K562 (cell line): ENCODE measurements at regions not wholly inside any gene's neighbourhood (a gene's known extent, or its start where the extent isn't known, plus 50 kb on each side); places are given as distances from the start of the nearest gene placed in this dataset.

Source experiments
- ATAC-seq: fragments of 200-7000 bp; cut with Tn5 transposase; 3 replicates; pipeline ENCODE4 v1.9.1; 2020; ENCODE audit warnings: moderate library complexity
- BruUV-seq: library from RNA; stranded (reverse); fragments of 400-500 nt; replicated peaks from 2 replicates; lab custom pipeline; 2021; lab: Mats Ljungman, UMichigan
- CTCF ChIA-PET: fragments of 300-600 bp; formaldehyde crosslinking; extraction: SDS; loops from one replicate; lab custom pipeline; 2021; ENCODE audit warnings: low intra/inter-chr PET ratio; lab: Yijun Ruan, JAX
- POLR2A ChIA-PET: fragments of 300-600, 350-650 bp; sonication (Branson Sonifier 250); formaldehyde crosslinking; extraction: SDS; loops from one replicate; lab custom pipeline; 2021; ENCODE audit warnings: antibody characterized with exemption, inconsistent platforms; lab: Yijun Ruan, JAX
- DNase-seq, 4 experiments: peaks; one replicate each; pipeline versions ENCODE4 v3.0.0 to v3.0.0-alpha.2; 2011 to 2018; ENCODE audit warnings: low spot score in 3 of 4, mixed read lengths in 3 of 4; ENCODE audit errors: extremely low read depth in 1 of 4
- FAIRE-seq: peaks from 2 replicates; lab custom pipeline; 2011; peaks lifted over from hg19 to GRCh38; lab: Jason Lieb, UNC
- H2AFZ ChIP-seq: 2 replicates; pipeline ENCODE4 v1.6.0; 2011; ENCODE audit warnings: low read depth, low read length, control low read depth, inconsistent platforms
- H3K27ac ChIP-seq: fragments of 200-600 bp; 3 replicates; pipeline ENCODE4 v1.8.0; 2011; ENCODE audit warnings: low read depth, mild to moderate bottlenecking, control low read depth, inconsistent platforms, low read length, moderate library complexity, mixed read lengths; ENCODE audit errors: extremely low read depth
- H3K27me3 ChIP-seq, 2 experiments: fragments of 300-600 bp in 1 of 2; 2 replicates in 1 of 2; 3 replicates in 1 of 2; pipeline versions ENCODE4 v1.6.0 to v1.8.0; 2011; ENCODE audit warnings: inconsistent platforms in 2 of 2, low read length in 2 of 2, mild to moderate bottlenecking in 1 of 2, mixed read lengths in 1 of 2, moderate library complexity in 1 of 2; ENCODE audit not compliant: control insufficient read depth in 2 of 2, insufficient read depth in 2 of 2
- H3K36me3 ChIP-seq: fragments of 300-600 bp; 3 replicates; pipeline ENCODE4 v1.8.0; 2011; ENCODE audit warnings: mild to moderate bottlenecking, low read length, inconsistent platforms; ENCODE audit not compliant: control insufficient read depth, insufficient read depth
- H3K4me1 ChIP-seq, 2 experiments: fragments of 200-600 bp in 1 of 2; replicated peaks in 1 of 2; 2 replicates in 1 of 2; 3 replicates in 1 of 2; pipeline versions ENCODE4 v1.5.1 to v1.8.0; 2011; ENCODE audit warnings: inconsistent platforms in 2 of 2, low read length in 2 of 2, mild to moderate bottlenecking in 1 of 2, mixed read lengths in 1 of 2, moderate library complexity in 1 of 2; ENCODE audit not compliant: control insufficient read depth in 2 of 2, insufficient read depth in 2 of 2
- H3K4me2 ChIP-seq: 2 replicates; pipeline ENCODE4 v1.6.1; 2011; ENCODE audit warnings: low read length, control low read depth, inconsistent platforms, mixed read lengths; ENCODE audit not compliant: insufficient read depth
- H3K4me3 ChIP-seq: fragments of 200-600 bp; sonication (generic), shearing (Covaris generic); 2 replicates; pipeline ENCODE4 v1.5.1; 2016; ENCODE audit warnings: control low read depth, inconsistent platforms
- H3K79me2 ChIP-seq: fragments of 200-600 bp; 3 replicates; pipeline ENCODE4 v1.8.0; 2011; ENCODE audit warnings: low read length, inconsistent platforms; ENCODE audit not compliant: control insufficient read depth, insufficient read depth
- H3K9ac ChIP-seq, 2 experiments: 2 replicates each; pipeline versions ENCODE4 v1.6.0 to v1.6.1; 2011; ENCODE audit warnings: low read depth in 2 of 2, low read length in 2 of 2, control low read depth in 1 of 2, inconsistent platforms in 1 of 2, mild to moderate bottlenecking in 1 of 2, mixed read lengths in 1 of 2; ENCODE audit not compliant: insufficient read depth in 1 of 2
- H3K9me1 ChIP-seq: one replicate; pipeline ENCODE4 v1.6.0; 2011; ENCODE audit warnings: inconsistent platforms, mild to moderate bottlenecking, low read length, moderate library complexity; ENCODE audit not compliant: control insufficient read depth, insufficient read depth
- H3K9me3 ChIP-seq: replicated peaks from 2 replicates; pipeline ENCODE4 v1.5.1; 2011; ENCODE audit warnings: low read depth, low read length, inconsistent platforms; ENCODE audit not compliant: control insufficient read depth, insufficient read depth
- H4K20me1 ChIP-seq: replicated peaks from 2 replicates; pipeline ENCODE4 v1.6.1; 2011; ENCODE audit warnings: low read length, inconsistent platforms, mixed read lengths; ENCODE audit not compliant: control insufficient read depth, insufficient read depth
- HNRNPLL ChIP-seq: fragments of 200-400 bp; formaldehyde crosslinking; IDR thresholded peaks from 2 replicates; pipeline ENCODE4 v1.6.1; 2017; ENCODE audit warnings: low read length, low read depth, mild to moderate bottlenecking; ENCODE audit not compliant: poor library complexity, severe bottlenecking
- ZKSCAN3 ChIP-seq: fragments of 250-450 bp; sonication (Bioruptor Pico); IDR thresholded peaks from 2 replicates; pipeline ENCODE4 v1.4.0; 2020
- WGBS: fragments of 100-300 bp; shearing (Covaris generic); methylation state at CpG from one replicate; pipeline ENCODE4 v1.1.6; 2016; ENCODE audit warnings: low coverage, mixed read lengths; ENCODE audit not compliant: insufficient coverage; ENCODE audit errors: missing lambda C conversion rate; 5-methylcytosine and 5-hydroxymethylcytosine counted together
- in situ Hi-C: fragments of 300-500 bp; cut with MboI; formaldehyde crosslinking; loops from 4 replicates; pipeline ENCODE4 v1.15.0; 2018; ENCODE audit warnings: inconsistent platforms, mixed read lengths
- intact Hi-C: fragments of 100-400 bp; cut with micrococcal nuclease; formaldehyde crosslinking; loops from 2 replicates; pipeline ENCODE4 v1.14.2; 2022
- TF ChIP-seq, protein P1 (sequence below): fragments of 450-650 bp; IDR thresholded peaks from 2 replicates; pipeline ENCODE4 v1.6.1; 2014; ENCODE audit warnings: low read depth, mild to moderate bottlenecking, moderate library complexity, borderline replicate concordance

DNA sequence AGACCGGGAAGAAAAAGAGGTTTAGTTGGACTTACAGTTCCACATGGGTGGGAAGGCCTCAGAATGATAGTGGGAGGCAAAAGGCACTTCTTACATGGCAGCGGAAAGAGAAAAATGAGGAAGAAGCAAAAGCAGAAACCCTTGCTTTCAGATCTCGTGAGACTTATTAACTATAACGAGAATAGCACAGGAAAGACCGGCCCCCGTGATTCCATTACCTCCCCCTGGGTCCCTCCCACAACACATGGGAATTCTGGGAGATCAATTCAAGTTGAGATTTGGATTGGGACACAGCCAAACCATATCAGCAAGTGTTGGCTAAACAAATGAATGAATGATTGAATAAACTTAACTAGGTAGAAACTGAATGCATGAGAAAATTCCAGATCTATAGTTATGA, 85.3 kb upstream of the PARP11 start:
- ChIA-PET POLR2A (no interaction called here), CTCF (no interaction called here)
- H3K9me3 ChIP-seq, result no peaks in the 10 kb centered on the region
- H3K36me3 ChIP-seq, result no peaks in the 10 kb centered on the region
- H3K27me3 ChIP-seq, result peaks cover 0 to 17% of the 10 kb centered on the region in 2 experiments; a peak in 2 of 5 replicates
- no peak overlapping the region for H2AFZ ChIP-seq
- no peaks in the 10 kb centered on the region for H4K20me1 ChIP-seq
- in situ Hi-C loops (no loop called here), intact Hi-C loops (no loop called here)
- no peak overlapping the region for H3K27ac ChIP-seq
- DNase-seq (no peak), ATAC-seq (no peak)
- H3K4me2 ChIP-seq, result no peak overlapping the region
- BruUV-seq, result no TSS peak
- WGBS, result 0% methylated on average over 6 of the region's 6 CpGs
- H3K79me2 ChIP-seq, result no peaks in the 10 kb centered on the region
- no peaks in the 10 kb centered on the region for H3K4me1 ChIP-seq
- H3K9me1 ChIP-seq, result no peaks in the 10 kb centered on the region
- no peak overlapping the region for H3K9ac ChIP-seq
- TF ChIP-seq HNRNPLL (no peak), ZKSCAN3 (CRISPR knock-in tag) (no peak)
- TF ChIP-seq, protein P1, sequence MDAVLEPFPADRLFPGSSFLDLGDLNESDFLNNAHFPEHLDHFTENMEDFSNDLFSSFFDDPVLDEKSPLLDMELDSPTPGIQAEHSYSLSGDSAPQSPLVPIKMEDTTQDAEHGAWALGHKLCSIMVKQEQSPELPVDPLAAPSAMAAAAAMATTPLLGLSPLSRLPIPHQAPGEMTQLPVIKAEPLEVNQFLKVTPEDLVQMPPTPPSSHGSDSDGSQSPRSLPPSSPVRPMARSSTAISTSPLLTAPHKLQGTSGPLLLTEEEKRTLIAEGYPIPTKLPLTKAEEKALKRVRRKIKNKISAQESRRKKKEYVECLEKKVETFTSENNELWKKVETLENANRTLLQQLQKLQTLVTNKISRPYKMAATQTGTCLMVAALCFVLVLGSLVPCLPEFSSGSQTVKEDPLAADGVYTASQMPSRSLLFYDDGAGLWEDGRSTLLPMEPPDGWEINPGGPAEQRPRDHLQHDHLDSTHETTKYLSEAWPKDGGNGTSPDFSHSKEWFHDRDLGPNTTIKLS, result no peak
- TF ChIP-seq, all 486 proteins: peak for 0
- no peak for FAIRE-seq
- H3K4me3 ChIP-seq, result no peak overlapping the region
